Ecto neural progenitor cell (in vitro differentiated cells): ENCODE measurements at regions not wholly inside any gene's neighbourhood (a gene's known extent, or its start where the extent isn't known, plus 50 kb on each side); places are given as distances from the start of the nearest gene placed in this dataset.
"Not testable (repeated sequence)": the region's sequence is repeated elsewhere in the genome, so short reads cannot be mapped to it uniquely, and the experiment has no call there.

Experiments
- DNase-seq: peaks from one replicate; pipeline ENCODE4 v3.0.0-alpha.2; 2018; ENCODE audit warnings: low spot score

DNA sequence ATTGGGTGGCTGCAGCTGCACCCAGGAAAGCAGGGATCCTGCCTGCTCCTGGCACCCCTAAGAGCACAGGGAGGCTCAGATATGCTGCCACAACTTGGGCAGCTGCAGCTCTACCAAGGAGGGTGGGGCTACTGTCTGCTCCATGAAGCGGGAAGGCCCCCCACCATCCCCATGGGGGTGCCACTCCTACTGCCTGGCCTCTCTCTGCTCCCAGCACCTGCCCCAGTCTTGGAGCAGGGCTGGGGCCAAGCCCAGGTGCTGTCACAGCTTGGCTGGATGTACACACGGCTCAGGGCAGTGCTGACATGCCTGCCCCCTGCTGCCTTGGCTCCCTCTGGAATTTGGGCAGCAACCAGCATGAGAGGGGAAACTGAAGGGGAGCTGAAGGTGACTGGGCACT lies 214.7 kb upstream of the PLPPR1 start:
- no peak for DNase-seq

DNA sequence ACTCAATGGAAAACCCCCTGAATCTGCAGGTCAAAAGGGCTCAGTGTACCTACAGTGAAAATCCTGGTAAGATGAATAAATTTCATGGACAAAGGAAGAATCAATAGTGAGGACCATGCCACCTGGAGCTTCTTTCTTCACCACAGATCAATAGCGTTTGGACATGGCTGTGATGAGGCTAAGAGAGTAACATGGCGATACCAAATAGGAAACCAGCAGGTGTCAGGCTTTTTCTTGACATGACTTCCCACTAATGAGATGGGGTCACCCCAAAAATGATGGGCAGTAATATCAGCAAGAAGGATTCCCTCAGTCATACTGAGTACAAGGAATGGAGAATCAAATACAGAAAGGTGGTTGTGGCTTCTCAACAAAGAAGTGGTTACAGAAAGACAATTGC lies 208.5 kb upstream of the PLPPR1 start:
- no peak for DNase-seq

DNA sequence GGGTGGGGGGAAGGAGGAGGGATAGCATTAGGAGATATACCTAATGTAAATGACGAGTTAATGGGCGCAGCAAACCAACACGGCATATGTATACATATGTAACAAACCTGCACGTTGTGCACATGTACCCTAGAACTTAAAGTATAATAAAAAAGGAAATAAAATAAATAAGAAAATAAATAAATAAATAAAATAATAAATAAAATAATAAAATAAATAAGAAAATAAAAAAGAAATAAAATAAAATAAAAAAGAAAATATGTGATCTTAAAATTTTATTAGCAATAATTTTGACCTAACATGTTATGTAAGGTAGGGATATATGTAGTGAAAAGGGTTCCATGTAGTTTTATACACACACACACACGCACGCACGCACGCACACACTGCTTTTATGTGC lies 195.5 kb upstream of the PLPPR1 start:
- DNase-seq = not testable (repeated sequence)

DNA sequence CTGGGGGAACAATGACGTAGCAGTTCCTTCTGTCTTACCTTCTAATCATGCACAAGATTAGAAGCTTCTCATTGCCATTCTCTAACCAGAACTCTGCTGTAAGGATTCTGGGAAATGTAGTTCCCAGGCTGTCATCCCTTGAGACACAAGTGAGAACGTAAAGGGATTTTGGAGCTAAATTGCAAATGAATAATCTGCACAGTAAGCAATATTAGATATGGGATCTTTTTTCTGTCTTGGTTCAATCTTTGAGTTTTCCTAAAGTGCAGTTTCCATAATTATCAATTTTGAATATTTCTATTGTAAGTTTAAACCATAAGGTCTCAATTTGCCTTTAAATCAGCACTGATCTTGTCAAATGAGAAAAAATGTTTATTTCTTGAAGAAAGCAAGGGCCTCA lies 189.7 kb upstream of the PLPPR1 start:
- no peak for DNase-seq

DNA sequence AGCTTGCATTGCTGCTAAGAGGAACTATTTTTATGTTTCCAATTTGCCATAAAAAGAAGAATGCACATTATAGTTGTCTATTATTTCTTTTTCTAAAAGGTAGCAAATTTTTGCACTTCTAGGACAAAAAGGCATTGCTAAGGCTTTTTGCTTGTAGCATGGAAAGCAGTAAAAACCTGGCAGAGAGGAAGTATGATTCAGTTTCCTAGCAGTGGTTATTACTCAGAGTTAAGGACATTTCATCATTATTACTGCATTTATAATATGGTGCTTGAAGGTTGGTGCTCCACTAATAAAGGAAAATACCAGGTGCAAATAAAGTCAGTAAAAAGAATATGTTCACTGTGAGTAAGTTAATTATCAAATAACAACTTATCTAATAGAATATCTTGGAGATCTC lies 179.8 kb upstream of the PLPPR1 start:
- no peak for DNase-seq

DNA sequence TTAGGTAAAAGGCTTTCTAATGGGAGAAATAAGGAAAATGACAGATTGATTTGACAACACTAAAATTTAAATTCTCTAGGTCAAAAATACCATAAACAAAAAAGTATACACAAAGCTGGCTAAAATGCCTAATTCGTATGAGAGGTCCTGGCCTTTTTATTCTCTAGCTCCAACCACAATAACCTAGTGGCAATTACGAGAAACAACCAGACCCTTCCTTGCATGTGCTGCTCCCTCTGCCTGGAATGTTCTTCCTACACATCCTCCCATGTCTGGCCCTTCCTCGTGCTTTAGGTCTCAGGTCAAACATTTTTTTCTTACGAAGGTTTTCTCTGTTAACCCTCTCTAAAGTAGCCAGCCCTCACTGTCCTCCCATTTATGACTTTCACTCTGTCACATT lies 176.4 kb upstream of the PLPPR1 start:
- no peak for DNase-seq

DNA sequence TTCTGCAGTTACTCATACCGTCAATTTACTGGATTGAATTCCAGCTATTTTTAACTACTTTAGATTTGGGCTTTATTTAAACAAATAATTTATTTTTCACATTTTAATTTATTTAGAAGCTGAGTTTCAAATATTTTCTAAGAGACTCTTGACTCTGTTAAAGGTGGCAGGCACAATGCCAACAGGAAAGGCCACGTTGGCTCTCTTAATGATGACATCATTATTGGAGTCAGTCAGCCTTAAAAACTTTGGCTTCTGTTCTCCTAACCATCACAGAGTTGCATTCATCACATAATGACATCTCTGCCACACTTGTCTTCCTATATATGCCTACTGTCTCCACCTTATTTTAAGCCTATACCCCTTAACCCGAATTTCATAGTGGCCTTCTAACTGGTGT lies 172.3 kb upstream of the PLPPR1 start:
- DNase-seq = no peak

DNA sequence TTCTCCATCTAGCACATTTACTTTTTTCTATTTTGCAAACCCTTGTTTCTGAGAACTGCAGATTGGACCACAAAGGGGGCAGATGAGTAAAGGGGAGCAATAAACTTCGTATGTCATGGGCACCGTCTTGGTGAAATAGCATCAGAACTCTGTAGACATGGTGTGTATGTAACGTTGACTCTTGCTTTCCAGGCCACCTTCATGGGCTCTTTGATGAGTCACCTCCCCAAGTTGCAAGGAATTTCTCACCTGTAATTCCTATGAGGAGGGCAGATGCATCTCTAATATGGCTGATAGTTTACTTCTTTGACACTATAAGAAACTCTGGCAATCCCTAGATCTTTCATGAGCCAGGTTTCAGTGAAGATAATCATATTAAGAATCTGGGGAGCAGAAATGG lies 163.4 kb upstream of the PLPPR1 start:
- DNase-seq = no peak

DNA sequence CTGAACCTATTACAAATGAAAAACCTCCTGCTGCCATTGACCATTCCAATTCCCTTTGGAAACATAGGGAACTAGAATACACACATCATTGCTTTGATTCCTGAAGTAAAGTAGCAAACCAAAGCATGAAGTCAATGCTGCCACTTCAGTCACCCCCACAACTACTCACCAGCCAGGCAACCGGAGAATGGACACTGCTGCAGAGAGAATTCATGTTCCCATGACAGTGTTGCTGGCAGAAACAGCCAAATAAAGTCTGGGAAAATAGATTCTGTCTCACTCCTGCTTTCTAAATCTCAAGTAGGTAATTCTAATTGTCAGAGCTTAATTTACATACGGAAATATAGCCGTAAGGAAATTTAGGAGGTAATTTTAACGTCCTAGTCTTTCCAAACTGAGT lies 162.9 kb upstream of the PLPPR1 start:
- no peak for DNase-seq

DNA sequence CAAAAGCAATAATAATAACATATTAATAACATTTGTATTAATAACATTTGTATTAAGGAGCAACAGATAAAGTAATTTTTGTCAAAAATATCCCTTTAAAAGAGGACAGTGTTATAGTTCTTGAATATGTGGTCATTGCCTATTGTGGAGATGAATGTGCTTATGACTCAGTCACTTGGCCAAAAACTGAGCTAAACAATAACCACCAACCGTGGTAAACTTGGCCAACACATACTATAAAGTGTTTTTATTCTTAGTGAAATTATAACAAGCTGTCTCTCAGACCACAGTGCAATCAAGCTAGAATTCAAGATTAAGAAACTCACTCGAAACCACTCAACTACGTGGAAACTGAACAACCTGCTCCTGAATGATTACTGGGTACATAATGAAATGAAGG lies 159.2 kb upstream of the PLPPR1 start:
- no peak for DNase-seq

DNA sequence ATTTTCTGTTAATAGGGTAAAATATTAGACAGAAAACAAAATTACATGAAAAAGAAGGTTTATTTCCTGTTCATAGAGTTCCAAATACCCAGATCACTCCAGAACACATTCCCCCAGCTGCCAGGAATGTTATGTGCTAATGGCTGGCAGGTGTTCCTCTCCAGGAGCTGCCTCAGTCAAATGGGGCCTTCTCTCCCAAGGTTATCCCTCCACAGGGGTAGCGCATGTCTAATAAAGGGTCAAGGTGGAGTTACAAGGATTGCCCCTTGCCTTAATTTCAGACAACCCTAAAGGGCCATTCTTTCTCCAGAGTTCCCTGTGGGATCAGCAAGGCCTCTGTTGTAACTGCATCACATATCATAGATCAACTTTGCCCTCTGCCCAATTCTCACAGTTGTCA lies 148.6 kb upstream of the PLPPR1 start:
- no peak for DNase-seq

DNA sequence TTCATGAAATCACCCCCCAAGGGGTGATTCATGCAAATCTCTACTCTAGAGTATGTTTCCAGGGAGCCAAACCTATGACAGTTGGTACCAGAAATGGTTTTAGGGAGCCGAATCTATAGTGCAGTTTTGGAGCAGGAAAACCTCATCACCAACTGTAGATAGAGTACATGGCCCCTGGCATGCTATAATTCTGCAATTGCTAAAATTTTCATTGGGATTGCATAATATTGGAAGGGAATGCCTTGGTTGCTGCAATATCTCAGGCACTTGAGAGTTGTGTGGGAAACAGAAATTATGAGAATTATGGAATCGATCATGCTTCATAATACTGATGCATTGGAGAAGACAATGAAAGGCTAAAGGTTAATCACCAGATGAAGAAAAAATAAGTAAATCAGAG lies 148.2 kb upstream of the PLPPR1 start:
- DNase-seq = no peak

DNA sequence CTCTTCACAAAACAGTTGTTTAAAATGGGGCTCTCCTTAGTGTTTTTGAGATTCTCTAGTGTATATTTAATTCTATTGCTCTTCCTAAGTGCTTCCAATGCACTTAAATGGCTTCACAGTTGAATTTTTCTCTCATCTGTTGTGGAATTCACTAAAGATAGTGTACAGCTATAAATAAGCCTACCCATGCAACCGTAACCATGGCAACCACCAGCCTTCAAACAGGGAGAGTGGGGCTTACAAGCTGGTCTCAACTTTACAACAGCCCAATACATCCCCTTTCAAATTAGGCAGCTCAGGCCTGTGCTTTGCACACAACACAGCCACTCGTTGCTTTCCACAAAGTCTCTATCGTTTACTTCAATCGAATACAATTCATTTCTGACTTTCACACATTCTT lies 144.0 kb upstream of the PLPPR1 start:
- peak; percentile 53 for DNase-seq

DNA sequence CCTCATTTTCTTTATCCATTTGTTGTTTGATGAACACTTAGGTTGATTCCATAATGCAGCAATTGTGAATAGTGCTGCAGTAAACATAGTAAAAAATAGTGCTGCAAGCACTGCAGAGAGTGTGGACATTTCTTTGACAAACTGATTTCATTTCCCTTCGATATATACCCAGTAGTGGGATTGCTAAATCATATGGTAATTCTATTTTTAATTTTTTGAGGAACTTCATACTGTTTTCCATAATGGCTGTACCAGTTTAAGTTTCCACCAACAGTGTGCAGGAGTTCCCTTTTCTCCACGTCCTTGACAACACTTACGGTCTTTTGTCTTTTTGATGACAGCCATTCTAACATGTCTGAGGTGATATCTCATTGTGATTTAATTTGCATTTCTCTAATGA lies 138.2 kb upstream of the PLPPR1 start:
- DNase-seq = no peak

DNA sequence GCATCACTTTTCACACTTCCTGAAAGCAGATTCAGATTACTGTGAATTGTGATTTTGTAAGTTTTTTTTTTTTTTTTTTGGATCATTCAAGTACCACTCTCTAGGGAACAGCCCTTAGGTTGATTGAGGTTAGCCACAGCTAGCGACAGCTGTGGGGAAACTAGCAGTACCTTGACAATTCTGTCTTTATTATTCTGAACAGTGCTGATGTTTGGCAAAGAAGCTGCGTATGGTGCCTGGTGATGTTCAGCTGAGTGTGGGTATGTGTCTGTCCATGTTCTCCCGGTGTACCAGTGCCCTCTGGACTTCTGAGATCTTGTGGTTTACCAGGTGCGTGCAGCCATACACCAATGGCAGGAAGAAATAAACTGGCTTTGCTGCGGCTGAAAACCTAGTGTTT lies 117.3 kb upstream of the PLPPR1 start:
- no peak for DNase-seq

DNA sequence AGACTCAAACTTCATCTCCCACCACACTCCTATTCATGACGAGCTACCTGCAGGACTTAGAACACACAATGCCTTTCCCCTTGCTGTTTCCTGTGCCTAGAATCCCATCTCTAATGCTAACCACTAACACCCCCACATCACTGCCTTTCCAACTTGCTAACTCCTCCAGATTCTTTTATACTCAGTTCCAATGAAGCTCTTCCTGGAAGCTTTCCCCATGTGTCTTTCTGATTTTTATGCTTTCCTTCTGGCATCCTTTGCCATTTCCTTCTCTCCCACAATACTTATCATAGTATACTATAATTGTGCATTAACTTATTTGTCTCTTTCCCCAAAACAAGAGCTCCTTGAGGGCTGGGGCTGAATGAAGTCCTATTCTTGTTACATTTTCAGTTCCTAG lies 115.3 kb upstream of the PLPPR1 start:
- DNase-seq = no peak

DNA sequence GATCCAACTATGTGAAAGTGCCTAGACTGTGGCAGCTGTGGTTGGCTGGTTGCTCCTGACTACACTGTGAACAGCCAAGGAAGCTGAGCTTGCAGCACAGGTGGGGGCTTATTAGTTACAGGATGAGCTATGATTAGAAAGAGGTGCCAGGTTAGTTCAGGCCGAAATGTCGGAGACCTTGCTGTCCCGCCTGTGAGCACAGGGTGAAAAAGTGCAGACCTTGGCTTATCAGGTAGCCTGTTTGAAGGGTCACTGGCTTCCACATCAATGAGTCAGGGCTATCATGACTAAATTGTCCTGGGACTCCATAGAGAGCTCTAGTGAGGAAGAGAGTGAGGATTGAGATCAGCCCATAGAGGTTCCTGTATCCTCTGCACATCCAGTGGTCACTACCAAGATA lies 114.3 kb upstream of the PLPPR1 start:
- no peak for DNase-seq

DNA sequence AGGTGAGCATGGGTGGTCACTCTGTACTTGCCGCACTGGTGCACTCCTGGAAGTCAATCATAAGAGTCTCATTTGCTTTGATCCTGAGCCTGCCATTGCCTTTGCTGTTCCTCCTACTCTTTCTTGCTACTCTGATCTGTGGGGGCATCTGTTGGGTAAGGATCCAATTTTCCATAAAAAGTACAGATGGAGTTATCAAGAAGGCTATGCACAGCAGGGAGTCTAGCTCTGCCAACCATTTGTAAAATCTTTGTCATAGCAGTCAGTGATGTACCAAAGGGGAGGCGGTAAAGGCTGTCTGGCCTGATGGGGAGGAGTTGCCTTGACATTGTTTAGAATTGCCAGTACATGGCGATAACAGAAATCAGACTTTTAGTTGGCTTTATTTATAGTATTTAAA lies 109.0 kb upstream of the PLPPR1 start:
- no peak for DNase-seq

DNA sequence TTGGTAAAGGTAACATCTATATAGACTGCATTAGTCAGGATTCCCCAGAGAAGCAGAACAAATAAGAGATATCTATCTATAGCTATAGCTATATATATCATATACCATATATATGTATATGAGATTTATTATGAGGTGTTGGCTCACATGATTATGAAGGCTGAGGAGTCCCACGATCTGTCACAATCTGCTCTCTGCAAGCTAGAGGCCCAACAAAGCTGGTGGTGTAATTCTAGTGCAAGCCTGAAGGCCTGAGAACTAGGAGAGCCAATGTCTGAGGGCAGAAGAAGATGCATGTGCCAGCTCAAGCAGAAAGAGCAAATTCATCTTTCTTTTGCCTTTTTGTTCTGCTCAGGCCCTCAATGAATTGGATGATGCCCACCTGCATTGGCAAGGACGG lies 102.2 kb upstream of the PLPPR1 start:
- DNase-seq = no peak

DNA sequence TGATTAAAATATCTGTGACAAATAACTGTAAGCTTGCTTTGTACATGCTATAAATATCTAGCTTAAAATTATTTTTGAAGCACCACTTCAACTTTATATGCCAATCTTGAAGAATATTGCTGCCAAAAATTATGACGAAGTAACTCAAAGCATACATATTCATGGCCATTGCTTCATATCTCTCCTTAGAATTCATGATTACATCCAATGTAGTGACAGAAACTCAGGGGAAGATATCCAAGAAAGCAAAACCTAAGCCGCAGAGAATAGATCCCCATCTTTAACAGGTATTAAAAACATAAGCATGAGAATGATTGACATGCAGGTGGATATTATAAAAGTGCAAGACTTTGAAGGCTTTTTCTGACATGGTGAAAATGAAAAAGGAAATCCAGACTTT lies 100.8 kb upstream of the PLPPR1 start:
- DNase-seq = no peak

DNA sequence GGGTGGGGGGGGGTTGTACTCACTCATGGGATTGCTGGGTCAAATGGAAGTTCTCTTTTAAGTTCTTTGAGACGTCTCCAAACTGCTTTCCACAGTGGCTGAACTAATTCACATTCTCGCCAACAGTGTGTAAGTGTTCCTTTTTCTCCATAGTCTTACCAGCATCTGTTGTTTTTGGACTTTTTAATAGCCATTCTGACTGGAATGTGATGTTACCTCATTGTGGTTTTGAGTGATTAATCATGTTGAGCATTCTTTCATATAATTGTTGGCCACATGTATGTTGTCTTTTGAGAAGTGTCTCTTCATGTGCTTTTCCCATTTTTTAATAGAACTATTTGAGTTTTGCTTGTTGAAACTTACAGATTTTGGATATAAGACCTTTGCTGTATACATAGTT lies 94.9 kb upstream of the PLPPR1 start:
- DNase-seq = no peak

DNA sequence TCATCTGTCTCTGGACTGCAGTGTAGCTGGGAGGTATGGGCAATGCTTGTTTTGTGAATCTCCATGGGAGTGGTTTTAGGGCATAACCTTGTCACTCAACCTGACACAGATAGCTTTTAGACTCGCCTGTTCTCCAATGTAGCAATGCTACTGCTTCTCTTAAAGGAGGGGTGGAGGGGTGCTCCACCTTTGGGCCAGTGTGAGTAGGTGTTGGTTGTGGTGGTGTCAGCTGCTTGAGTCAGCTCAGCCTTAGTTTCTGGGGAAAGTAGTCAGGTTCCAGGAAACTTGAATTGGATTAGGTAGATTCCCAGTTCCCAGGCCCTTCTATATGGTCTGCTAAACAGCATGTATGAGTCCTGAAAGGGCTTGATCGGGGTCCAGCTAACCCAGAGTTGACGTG lies 91.1 kb upstream of the PLPPR1 start:
- no peak for DNase-seq

DNA sequence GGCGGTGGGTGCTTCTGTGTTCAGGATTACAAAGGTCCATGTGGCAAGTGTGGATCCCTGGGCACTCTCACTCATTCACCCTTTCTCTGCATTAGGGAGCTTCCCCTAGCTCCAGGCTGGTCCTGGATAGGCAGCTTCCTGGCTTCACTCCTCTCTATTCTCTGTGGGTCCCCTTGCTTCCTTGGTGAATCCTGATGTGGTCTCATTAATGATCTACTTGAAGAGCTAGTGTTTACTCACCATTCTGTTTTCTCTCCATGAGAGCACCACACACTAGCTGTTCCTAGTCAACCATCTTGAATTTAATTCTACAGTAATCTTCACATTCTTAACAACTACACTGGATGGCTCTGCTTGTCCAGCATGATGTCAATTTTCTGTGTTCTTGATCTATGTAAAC lies 90.0 kb upstream of the PLPPR1 start:
- no peak for DNase-seq

DNA sequence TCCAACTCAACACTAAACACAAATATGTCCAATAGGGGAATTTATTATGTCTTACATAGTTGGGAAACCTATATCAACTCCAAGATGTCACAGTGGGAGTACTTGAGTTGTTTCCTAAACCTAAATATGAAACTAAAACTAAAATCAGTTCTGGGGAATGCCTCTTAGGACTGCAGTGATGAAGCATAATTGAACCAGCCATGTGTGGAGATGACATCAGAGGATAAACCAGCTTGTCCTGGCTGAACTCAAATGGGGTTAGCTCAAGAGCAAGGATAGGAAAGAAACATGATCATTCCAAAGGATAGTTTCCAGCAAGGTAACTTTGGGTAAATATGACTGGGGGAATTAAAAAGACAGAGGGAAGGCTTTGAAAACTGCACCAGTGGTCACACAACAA lies 88.9 kb upstream of the PLPPR1 start:
- no peak for DNase-seq

DNA sequence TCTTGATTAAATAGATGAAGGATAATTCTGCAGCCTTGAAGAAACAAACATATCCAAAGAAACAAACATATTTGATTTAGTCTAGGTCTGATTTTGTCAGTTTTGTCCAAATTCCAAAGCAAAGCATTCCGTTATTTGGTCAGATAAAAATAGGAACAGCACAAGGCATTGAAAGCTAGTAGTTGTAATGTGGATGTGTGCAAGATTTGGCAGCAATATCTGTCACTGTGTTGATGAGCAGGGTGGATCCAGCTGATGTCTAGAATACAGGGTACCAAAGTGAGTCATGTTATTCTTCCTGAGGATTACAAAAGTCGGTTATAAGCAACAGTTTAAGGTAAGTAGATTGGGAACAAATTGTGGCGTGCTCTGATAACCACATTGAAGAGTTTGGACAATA lies 69.3 kb upstream of the PLPPR1 start:
- DNase-seq = no peak
